ENCODE measurements at regions not wholly inside any gene's neighbourhood (a gene's known extent, or its start where the extent isn't known, plus 50 kb on each side); places are given as distances from the start of the nearest gene placed in this dataset.

DNA sequence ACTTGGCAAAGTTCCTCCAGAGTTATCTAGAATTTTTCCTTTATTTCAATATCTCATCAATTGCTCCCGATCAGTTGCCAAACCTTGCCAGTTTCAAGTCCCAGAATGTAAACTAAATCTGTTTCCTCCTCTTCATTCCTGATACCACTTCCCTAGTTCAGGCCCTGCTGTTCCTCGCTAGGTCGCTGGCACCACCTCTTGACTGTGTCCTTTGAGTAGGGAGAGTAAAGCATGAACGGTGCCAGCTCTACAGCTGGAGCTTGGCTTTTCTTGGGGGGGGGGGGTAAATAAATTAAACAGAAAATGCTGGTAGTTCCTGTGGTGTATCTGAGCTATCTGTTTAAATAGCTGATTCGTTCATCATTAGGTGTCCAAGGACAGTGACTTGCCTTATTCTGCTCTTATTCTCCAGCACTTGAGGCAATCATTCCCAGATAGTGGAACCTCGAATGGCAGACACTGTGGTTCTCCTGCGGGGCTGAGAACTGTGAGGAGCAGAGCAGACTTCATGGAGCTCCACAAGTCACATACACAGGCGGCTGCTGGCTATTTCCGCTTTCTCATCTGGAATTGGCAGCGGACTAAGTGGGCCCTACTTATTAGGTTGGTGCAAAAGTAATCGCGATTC lies 168.3 kb upstream of the FAT1 start:
- TF ChIP-seq, protein P1, sequence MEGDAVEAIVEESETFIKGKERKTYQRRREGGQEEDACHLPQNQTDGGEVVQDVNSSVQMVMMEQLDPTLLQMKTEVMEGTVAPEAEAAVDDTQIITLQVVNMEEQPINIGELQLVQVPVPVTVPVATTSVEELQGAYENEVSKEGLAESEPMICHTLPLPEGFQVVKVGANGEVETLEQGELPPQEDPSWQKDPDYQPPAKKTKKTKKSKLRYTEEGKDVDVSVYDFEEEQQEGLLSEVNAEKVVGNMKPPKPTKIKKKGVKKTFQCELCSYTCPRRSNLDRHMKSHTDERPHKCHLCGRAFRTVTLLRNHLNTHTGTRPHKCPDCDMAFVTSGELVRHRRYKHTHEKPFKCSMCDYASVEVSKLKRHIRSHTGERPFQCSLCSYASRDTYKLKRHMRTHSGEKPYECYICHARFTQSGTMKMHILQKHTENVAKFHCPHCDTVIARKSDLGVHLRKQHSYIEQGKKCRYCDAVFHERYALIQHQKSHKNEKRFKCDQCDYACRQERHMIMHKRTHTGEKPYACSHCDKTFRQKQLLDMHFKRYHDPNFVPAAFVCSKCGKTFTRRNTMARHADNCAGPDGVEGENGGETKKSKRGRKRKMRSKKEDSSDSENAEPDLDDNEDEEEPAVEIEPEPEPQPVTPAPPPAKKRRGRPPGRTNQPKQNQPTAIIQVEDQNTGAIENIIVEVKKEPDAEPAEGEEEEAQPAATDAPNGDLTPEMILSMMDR (IDR thresholded peaks at IDR 0.05), result no peak
- no peaks in the 10 kb centered on the region for H3K36me3 ChIP-seq
- H3K4me3 ChIP-seq (ENCODE audit: low read depth in 1 of 2, low read length in 1 of 2), result no peak overlapping the region
- no peaks in the 10 kb centered on the region for H3K4me1 ChIP-seq (ENCODE audit: control insufficient read depth in 1 of 2, insufficient read depth in 1 of 2, low read depth in 1 of 2, low read length in 1 of 2)
- H3K9me3 ChIP-seq, result no peaks in the 10 kb centered on the region
- no peak overlapping the region for H3K27ac ChIP-seq
- no peaks in the 10 kb centered on the region for H3K27me3 ChIP-seq

DNA sequence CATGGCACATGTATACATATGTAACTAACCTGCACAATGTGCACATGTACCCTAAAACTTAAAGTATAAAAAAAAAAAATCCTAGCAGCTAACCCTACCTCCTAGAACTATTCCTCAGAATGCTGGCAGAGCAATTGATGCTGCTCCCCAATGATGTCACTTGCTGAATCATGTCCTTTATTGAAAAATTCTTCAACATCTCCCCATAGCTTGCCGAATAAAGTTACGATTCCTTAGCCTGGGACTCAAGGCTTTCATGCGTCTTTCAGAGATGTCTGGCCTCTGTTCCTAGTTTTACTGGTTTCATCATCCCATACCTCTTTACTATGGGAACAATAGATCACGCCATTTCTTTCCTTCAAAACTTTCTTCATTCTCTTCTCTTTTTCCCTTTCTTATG lies 174.7 kb upstream of the FAT1 start:
- Histone ChIP-seq H3K27me3 (no peaks in the 10 kb centered on the region), H3K27ac (no peak overlapping the region), H3K36me3 (no peaks in the 10 kb centered on the region), H3K4me1 (ENCODE audit: control insufficient read depth in 1 of 2, insufficient read depth in 1 of 2, low read depth in 1 of 2, low read length in 1 of 2) (no peaks in the 10 kb centered on the region), H3K4me3 (ENCODE audit: low read depth in 1 of 2, low read length in 1 of 2) (no peak overlapping the region), H3K9me3 (no peaks in the 10 kb centered on the region)
- TF ChIP-seq, protein P1 (IDR thresholded peaks at IDR 0.05), result no peak

DNA sequence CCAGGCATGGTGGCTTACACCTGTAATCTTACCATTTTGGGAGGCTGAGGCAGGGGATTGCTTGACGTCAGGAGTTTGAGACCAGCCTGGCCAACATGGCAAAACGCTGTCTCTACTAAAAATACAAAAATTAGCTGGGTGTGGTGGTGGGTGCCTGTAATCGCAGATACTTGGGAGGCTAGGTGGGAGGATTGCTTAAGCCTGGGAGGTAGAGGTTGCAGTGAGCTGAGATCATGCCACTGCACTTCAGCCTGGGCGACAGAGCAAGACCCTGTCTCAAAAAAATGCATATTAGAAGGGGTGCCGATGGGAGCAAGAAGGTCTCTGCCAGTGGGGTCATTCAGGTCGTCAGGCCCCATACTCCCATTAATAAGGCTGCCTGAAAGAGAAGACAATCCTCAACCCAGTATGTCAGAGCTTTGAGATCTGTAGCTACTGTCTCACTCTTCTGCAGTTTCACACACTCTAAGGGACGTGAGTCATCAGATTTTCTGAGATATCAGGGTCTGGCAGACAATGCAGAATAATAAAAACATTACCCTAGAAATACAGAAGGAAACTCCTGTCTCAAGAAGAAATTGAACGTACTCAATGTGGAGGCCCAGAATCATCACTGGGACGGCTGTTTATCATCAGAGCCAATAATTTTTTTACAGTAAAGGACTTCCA lies 176.7 kb upstream of the FAT1 start:
- no peaks in the 10 kb centered on the region for H3K9me3 ChIP-seq
- no peaks in the 10 kb centered on the region for H3K27me3 ChIP-seq
- H3K4me1 ChIP-seq (ENCODE audit: control insufficient read depth in 1 of 2, insufficient read depth in 1 of 2, low read depth in 1 of 2, low read length in 1 of 2), result no peaks in the 10 kb centered on the region
- H3K36me3 ChIP-seq, result no peaks in the 10 kb centered on the region
- H3K27ac ChIP-seq, result no peak overlapping the region
- H3K4me3 ChIP-seq (ENCODE audit: low read depth in 1 of 2, low read length in 1 of 2), result no peak overlapping the region
- TF ChIP-seq, protein P1 (IDR thresholded peaks at IDR 0.05), result no peak

DNA sequence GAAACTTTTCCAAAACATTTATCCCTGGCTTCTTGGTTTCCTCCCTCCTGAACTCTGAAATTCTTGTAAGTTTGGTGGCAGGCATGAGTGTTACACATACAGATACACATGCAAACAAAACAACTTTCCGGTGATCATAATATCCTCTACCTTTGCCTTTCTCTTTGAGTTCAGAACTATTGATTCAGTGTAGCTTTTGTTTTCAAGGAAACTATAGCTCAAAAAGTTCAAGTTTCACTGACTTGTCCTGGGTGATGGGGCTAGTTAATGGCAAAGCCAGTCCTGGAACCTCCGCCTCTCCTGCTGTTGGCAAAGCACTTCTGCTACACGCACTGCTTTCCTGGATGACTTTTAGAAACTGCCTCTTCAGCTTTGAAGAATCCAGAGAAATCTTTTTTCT lies 177.3 kb upstream of the FAT1 start:
- TF ChIP-seq, protein P1 (IDR thresholded peaks at IDR 0.05), result no peak
- no peaks in the 10 kb centered on the region for H3K4me1 ChIP-seq (ENCODE audit: control insufficient read depth in 1 of 2, insufficient read depth in 1 of 2, low read depth in 1 of 2, low read length in 1 of 2)
- no peaks in the 10 kb centered on the region for H3K36me3 ChIP-seq
- H3K27ac ChIP-seq, result no peak overlapping the region
- no peaks in the 10 kb centered on the region for H3K27me3 ChIP-seq
- no peak overlapping the region for H3K4me3 ChIP-seq (ENCODE audit: low read depth in 1 of 2, low read length in 1 of 2)
- no peaks in the 10 kb centered on the region for H3K9me3 ChIP-seq

DNA sequence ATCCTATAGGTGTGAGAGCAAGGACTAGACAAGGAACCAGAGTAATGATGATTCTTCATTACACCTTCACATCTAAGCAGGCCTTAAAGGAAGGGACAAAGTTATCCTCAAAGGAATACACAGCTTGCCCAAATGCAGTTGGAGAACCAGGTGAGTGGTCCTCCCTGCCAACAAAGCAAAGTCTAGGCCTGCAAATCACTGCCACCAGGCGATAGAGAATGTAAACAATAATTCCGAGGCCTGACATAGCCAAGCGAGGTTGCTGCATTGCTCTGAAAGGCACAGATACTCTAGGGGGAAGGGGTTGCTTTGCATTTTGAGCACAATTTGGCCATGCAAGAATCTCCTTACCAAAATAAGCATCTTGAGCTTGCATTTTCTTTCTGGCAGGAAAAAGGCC lies 178.2 kb upstream of the FAT1 start:
- no peaks in the 10 kb centered on the region for H3K9me3 ChIP-seq
- H3K36me3 ChIP-seq, result no peaks in the 10 kb centered on the region
- no peak overlapping the region for H3K4me3 ChIP-seq (ENCODE audit: low read depth in 1 of 2, low read length in 1 of 2)
- TF ChIP-seq, protein P1 (IDR thresholded peaks at IDR 0.05), result no peak
- H3K27ac ChIP-seq, result no peak overlapping the region
- no peaks in the 10 kb centered on the region for H3K27me3 ChIP-seq
- no peaks in the 10 kb centered on the region for H3K4me1 ChIP-seq (ENCODE audit: control insufficient read depth in 1 of 2, insufficient read depth in 1 of 2, low read depth in 1 of 2, low read length in 1 of 2)

All from neutrophil (primary cell).